ENCODE measurements at regions not wholly inside any gene's neighbourhood (a gene's known extent, or its start where the extent isn't known, plus 50 kb on each side); places are given as distances from the start of the nearest gene placed in this dataset.

GRCh38 chr11:116192509-116193210, 580.1 kb downstream of the BUD13 start:
- TF ChIP-seq CTCF (IDR thresholded peaks at IDR 0.05): no peak

- TF ChIP-seq CTCF (IDR thresholded peaks at IDR 0.05): no peak
Measured at GRCh38 chr11:116190861-116191260, 581.9 kb downstream of the BUD13 start.

- TF ChIP-seq CTCF (IDR thresholded peaks at IDR 0.05): no peak
Measured at GRCh38 chr11:116189408-116190170, 583.2 kb downstream of the BUD13 start.

- no peak for TF ChIP-seq CTCF (IDR thresholded peaks at IDR 0.05)
Measured at GRCh38 chr11:116188350-116188749, 584.4 kb downstream of the BUD13 start.

GRCh38 chr11:116187026-116187425, 585.8 kb downstream of the BUD13 start:
- no peak for TF ChIP-seq CTCF (IDR thresholded peaks at IDR 0.05)

- no peak for TF ChIP-seq CTCF (IDR thresholded peaks at IDR 0.05)
Measured at GRCh38 chr11:116185551-116185950, 587.2 kb downstream of the BUD13 start.

GRCh38 chr11:116184763-116185162, 588.0 kb downstream of the BUD13 start:
- TF ChIP-seq CTCF (IDR thresholded peaks at IDR 0.05): no peak

Data from LNCAP (cell line).